CD1c-positive myeloid dendritic cell (primary cell): ENCODE measurements at regions not wholly inside any gene's neighbourhood (a gene's known extent, or its start where the extent isn't known, plus 50 kb on each side); places are given as distances from the start of the nearest gene placed in this dataset.
"Not testable (repeated sequence)": the region's sequence is repeated elsewhere in the genome, so short reads cannot be mapped to it uniquely, and the experiment has no call there.

Source experiments
- DNase-seq: peaks from one replicate; pipeline ENCODE4 v3.0.0-alpha.2; 2016; ENCODE audit errors: extremely low spot score

DNA sequence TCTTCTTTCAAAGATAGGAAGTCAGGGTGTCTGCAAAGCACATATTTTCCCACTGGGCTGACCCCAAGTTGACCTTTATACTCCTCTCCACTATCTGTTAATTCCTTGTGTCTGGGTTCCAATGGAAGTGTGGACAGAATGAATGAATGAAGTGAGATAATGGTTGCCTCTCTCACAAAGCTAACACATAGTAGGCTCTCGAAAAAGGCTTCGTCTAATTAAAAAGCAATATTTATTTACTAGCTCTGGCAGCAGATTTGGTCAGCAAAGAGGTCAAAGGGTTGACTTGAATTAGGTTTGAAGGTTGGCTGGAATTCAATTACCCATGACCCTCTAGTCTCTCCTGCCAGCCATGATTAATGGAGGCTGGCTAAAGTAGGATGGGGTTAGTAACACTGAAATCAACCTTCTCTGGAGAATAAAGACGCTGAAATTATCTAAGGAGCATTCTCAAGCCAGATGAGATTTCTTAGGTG lies 280.3 kb upstream of the KLF3 start:
- no peak for DNase-seq

DNA sequence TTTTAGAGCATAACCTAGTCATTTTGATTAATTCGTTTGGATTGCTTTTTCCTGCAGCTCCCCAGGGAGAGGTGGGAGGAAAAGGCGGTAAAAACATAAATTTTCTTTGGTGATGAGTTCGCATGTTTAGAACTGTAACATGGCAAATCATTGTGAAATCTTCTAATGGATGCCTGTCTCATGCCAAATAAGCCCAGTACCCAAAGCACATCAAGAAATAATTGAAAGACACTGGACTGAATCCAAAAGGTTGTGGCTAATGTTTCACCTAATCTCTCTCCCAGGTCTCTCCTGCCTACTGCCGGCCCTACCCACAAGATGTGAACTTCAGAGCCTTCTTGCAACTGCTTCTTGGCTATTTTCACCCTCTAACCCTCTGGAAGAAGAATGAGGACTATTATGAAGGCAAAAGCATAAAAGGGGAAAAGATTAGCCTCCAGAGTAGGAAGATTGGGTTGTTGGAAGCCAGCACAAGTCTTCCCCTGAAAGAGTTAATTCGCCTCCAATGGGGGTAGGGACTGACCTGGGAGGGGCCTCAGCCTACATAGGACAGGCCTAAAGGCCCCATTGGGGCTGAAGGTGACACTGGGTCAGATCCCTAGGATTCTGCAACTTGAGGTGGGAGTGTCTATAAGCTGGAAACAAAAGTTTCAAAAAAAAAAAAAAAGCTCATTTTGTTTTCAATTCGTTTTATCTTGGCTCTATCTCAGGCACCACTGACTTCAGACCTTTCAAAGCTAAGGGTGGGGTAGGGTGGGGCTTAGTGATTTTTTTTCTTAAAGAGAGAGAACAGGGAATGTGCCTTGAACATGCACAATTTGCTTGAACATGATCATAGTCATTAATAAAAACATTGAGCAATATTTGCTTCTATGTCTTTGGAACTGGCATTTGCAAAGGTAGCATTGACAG lies 278.6 kb upstream of the KLF3 start:
- DNase-seq, result no peak

DNA sequence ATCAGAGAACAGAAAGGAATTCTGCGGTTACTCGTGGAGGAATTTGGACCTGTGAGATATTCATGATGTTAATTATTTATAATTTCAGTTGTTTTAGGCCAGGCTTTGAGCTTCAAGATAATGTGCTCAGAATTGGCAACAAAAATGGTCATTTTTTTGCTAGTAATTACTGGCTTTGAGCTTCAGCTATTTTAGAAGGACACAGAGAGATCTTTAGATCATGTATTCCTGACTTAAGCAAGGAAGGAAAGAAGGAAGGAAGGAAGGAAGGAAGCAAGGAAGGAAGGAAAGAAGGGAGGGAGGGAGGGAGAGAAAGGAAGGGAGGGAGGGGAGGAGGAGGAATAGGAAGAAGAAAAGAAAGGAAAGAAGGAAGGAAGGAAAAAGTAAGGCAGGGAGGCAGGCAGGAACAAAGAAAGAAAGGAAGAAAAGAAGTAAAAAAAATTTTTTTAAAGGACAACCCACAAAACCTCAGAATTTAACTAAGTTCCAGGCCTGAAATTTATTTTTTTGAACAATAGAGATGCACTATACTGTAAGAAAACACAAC lies 277.9 kb upstream of the KLF3 start:
- DNase-seq, result no peak

DNA sequence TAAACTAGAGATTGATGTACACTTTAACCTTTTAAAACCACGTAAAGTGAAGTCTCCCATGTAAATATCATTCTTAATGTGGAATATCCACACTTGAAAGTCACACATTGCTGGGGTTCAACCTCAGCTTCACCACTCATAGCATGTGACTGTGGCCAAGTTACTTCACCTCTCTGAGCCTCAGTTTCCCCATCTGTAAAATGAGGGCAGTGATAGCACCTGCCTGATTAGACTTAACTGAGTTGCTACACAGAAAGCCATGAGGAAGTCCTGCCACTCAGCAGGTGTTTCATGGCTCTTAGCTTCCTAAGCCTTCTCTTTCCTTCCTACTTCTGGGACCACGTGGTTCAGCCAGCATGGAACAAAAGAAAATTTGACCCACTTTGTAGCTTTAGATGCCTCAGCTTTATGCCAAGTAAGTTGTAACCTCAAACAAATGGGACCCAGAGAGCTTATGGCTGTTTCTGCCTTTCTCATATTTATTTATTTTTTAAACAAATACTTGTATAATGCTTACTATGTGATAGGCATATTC lies 277.3 kb upstream of the KLF3 start:
- DNase-seq, result no peak

DNA sequence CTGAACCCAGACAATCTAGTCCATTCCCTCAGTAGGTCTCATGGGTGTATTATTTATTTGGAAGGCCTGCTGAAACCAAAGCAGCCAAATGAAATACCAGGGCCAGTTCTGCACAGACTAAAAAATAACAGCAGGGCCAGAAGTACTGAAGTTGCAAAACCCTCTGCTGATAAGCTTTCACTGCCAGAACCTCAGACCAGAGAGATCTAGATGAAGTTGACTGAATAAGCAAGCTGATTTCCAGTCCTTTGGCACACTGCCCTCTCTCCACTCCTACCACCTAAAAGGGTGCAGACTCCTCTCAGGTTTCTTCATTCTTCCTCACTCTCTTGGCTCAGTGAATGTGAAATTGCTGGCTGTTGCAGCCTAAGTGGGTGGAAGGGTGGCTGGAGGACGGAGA lies 276.7 kb upstream of the KLF3 start:
- DNase-seq, result no peak

DNA sequence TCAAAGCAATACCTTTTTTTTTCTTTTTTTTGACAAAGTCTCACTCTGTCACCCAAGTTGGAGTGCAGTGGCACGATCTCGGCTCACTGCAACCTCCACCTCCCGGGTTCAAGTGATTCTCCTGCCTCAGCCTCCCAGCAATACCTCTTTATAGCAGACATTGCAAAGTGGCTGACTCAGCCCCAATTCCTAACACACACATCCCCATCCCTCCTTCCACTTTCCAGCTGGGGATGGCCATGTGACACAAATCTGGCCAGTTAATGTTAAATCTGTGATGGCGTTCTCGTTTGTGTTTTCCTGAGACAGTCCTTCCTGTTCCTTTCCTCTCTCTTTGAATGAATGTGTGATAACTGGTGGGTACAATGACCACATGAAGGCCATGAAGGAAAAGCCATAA lies 276.2 kb upstream of the KLF3 start:
- no peak for DNase-seq

DNA sequence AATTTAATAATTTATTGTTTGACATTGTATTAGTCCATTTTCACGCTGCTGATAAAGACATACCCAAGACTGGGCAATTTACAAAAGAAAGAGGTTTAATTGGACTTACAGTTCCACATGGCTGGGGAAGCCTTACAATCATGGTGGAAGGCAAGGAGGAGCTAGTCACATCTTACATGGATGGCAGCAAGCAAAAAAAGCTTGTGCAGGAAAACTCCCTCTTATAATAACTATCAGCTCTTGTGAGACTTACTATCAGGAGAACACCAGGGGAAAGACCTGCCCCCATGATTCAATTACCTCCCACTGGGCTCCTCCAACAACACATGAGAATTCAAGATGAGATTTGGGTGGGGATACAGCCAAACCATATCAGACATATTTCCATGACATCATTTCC lies 275.1 kb upstream of the KLF3 start:
- not testable (repeated sequence) for DNase-seq

DNA sequence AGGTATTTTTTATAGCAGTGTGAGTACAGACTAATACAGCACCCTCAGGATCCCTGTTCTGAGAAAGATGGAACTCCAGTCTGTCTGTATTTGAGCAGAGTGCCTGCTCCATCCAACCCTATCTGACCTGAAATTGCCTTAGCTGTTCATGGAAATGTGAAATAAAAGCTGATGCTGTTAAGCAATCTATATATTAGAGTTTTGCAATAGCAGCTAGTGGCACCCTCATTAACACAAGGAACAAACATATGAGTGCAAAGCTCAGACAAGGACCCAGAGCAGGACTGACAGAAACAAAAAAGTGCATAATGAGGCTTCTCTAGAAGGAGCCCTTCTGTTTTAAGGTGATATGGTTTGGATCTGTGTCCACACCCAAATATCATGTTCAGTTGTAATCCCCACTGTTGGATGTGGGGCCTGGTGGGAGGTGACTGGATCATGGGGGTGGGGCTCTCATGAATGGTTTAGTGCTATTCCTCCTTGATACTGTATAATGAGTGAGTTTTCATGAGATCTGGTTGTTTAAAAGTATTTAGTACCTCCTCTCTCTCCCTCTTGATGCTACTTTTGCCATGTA lies 272.9 kb upstream of the KLF3 start:
- DNase-seq, result no peak

DNA sequence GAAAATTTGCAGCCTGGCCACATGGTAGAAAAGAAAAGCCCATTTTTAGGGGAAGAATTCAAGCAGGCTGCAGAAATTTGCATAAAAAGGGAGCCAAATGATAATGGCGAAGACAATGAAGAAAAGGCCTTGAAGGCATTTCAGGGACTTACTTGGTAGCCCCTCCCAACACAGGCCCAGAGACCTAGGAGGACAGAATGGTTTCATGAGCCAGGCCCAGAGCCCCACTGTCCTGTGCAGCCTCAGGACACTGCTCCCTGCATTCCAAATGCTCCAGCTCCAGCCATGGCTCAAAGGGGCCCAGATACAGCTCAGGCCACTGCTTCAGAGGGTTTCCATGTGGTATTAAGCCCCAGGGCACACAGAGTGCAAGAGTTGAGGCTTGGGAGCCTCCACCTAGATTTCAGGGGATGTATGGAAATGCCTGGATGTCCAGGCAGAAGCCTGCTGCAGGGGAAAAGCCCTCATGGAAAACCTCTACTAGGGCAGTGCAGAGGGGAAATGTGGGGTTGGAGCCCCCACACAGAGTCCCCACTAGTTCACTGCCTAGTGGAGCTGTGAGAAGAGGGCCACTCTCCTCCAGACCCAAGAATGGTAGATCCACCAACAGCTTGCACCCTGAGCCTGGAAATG lies 271.7 kb upstream of the KLF3 start:
- no peak for DNase-seq

DNA sequence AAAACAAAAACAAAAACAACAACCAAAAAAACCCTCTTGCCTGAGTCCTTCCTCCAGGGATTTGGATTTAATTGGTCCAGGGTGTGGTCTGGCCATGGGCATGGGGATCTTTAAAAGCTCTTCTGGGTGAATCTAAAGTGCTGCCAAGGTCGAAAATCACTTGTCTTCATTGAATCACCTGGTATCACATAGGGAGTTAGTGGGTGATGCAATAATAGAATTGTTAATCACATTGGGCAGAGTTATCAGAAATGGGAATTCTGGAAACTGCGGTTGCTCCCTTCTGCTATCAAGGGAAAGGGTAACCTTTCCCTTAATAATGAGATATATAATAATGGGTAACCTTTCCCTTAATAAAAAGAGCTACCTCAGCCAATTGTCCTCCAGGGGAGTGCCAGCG lies 267.9 kb upstream of the KLF3 start:
- DNase-seq, result no peak

DNA sequence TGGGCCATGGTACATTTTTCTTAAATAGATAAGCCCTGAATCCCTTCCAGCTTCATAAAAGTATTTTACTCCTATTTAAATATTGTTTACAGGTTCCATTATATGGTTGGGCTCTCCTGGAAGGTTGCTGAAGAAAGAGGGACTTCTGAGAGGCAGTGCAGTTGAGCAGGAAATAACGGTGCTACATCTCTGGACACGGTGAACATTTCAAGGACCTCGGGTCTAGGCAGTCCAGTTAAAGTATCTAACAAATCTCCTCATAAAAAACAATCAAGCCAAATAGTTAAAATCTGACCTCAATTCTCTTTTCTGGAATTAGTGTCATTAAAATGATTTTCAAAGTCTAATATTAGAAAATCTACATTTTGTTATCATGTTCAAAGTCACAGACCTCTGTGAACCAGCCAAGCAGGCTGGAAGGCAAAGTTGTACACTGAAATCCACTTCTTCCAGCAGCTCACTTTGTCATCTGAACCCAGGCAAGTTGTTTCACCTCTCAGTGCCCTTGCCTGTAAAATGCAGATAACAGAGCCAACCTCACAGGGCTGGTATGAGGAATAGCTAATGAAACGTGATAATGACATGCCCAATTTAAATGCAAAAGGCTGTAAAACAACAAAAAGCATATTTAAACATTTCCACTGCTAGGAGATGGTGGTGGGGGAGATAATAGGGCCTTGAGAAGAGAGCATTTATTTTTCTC lies 267.0 kb upstream of the KLF3 start:
- DNase-seq, result no peak

DNA sequence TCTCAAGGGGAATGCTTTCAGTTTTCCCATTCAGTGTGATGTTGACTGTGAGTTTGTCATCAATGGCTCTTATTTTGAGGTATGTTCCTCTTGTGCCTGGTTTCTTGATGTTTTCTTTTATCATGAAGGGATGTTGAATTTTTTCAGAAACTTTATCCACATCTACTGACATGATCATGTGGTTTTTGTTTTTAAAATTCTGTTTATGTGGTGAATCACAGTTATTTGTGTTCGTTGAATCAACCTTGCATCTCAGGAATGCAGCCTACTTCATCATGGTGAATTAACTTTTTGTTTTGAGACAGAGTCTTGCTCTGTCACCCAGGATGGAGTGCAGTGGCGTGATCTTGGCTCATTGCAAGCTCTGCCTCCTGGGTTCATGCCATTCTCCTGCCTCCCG lies 263.1 kb upstream of the KLF3 start:
- DNase-seq, result no peak

DNA sequence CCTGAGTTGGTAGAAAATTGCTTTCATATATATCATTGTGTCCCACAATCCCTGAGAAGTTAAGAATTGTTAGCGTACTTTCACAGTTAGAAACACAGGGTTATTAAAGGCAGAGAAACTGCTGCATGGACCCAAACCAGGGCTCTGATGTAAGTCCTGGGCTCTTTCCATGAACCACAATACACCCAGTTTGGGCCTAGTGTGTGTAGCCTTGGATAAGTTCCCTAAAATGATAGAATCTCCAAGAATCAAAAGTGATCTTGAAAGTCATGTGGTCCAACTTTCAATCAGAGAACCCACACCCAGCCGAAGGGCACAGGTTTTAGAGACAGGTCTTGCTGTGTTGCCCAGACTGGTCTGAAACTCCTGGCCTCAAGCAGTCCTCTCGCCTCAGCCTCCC lies 257.8 kb upstream of the KLF3 start:
- DNase-seq, result no peak

DNA sequence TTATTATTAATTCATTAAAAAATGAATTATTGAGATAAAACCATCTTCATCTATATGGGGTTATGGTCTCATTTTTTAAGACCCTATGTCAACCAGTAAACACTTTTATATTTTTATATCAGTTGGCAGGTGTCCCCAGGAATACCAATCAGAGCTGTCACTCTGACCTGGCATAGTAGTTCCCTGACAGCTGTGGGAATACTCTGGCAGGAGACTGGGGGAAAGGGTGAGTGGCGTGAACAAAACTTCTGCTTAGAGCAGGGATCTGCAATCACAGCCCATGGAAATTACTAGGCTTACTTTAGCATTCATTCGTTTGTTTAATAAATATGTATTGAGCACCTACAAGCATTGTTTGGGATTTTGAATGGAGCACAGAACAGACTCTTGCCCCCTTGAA lies 254.1 kb upstream of the KLF3 start:
- DNase-seq, result no peak

DNA sequence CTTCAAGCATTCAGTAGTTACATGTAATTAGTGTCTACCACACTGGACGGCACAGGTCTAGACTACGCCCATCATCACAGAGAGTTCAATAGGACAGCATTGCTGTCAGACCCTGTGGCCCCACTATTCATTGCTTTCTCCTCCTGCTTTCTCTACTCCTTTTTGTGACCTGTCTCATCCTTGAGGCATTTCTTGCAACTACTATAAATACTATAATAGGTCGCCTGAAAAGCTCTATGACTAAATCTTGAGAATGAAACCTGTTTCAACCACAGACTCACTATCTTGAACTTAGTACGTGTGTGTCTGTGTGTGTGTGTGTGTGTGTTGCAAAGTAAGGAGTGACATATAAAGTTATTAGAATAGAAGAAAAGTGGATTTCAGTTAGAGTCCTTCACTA lies 252.9 kb upstream of the KLF3 start:
- no peak for DNase-seq

DNA sequence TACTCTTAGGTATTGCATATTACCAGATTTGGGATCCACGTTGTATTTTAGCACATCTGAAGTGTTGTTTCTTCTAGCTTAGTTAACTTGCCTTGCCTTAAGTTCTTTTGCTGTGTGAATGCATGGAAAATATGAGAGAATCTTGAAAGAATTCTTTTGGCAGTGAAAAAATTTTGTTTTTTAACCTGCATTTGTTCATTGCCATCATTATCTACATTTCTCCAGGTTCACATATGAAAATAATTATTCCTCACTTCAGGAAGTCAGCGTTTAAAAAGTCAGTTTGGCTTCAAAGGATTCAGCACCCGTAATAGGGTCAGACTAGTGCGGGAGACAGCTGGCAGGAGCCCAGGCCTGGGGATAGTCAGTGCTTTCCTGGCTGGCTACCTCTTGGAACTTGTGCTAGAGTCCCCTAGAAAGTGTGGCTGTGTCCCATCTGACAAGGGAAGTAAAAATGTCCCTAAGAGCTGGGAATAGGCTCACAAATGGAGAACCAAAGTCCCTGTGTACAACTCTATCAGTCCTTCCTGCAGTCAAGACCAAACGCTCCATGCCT lies 251.9 kb upstream of the KLF3 start:
- no peak for DNase-seq

DNA sequence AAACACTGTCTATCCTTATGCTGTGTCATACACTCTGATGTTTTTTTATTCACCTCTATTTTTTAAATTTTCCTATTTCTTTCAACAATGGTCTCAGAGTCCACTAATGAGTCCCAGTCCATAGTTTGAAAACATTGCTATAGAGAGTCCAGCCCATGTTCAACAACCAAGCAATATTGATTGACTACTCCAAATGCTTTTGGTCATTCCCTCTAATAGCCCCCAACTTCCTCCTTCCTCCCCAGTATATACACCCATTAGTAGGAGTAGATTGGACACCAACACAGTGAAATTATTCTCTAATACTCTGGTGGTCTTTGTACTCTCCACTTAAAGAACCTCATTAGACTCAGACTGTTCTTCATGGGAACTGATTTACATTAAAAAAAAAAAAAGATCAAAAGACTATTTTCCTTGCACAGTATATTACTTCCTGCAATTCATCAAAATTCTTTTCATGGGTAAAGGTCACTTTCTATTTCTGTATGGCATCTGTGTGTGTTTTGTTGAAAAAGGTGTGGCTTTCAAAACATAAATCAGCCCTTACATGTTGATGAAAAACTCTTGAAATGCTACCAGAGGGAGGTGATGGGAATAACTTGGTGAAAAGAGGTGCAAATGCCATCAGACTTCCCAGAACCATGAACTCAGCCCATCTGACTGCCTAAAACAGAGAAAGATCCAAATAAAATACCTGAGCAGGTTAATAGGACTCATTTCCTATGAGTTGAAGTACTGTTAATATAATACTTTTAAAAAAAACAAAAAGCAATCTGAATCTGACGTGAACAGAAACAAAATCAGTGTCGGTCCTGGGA lies 250.3 kb upstream of the KLF3 start:
- no peak for DNase-seq

DNA sequence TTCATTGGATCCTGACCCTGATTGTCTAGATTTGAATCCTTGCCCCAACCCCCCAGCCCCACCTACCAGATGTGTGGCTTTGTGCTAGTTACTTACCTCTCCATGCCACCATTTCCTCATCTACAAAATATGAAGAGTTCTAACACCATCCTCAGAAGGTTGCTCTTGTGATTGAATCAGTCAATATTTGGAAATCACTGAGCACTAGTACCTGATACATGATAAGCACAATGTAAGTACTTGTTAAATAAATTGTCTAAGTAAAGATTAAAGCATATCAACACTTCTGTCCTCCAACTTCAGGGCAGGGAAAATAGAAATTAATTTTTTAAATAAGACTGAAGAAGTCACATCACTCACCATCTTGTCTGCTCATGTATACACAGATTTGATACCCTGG lies 249.6 kb upstream of the KLF3 start:
- no peak for DNase-seq

DNA sequence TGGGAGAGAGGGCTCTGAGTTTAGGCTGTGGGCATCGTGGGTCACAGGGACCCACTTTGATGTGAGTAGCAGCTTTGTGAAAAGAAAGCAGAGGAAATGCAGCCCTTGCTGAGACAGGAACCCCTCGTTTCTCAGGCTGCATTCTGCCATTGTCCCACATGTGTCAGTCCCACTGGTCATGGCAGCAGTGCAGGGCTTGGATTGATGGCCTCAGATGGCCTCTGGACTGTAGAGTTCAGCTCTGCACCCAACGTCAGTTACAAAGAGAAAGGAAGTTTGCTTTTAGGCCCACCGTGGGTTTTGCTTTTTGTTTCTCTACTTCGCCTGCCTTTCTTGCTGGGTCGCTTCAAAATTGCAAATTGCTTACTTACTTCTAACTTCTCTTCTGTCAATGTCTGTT lies 248.3 kb upstream of the KLF3 start:
- no peak for DNase-seq

DNA sequence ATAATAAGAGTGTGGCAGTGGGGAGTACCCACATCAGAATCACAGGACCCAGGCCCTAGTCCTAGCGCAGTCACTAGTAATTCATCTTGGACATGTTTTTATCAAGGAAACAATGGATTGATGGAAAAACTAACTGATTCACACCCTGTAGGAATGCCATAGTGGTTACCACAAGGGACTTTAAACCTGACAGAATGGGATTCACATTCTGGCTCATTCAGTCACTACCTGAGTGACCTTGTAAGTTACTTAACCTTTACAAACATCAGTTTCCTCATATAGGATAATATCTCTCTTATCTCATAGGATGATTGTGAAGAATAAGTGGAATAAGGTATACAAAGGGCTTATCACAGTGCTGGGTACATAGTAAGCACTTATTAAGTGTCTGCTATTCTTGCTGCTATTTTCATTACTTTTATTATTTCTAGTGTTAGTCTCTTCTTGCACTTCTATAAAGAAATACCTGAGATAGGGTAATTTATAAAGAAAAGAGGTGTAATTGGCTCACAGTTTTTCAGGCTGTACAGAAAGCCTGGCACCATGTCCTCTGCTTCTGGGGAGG lies 247.5 kb upstream of the KLF3 start:
- DNase-seq, result no peak
